SK-N-SH treated with all-trans-retinoic acid at 6 μM for 48 hours (cell line): ENCODE measurements at regions not wholly inside any gene's neighbourhood (a gene's known extent, or its start where the extent isn't known, plus 50 kb on each side); places are given as distances from the start of the nearest gene placed in this dataset.

Experiments used
- ATAC-seq: fragments of 200-7000 bp; cut with Tn5 transposase; 3 replicates; pipeline ENCODE4 v1.9.1; 2020; ENCODE audit warnings: mild to moderate bottlenecking, moderate library complexity
- ARNTL ChIP-seq: fragments of 450-650 bp; formaldehyde crosslinking; IDR thresholded peaks from 2 replicates; pipeline ENCODE4 v1.5.0; 2020; ENCODE audit warnings: low read depth, mild to moderate bottlenecking, moderate library complexity, borderline replicate concordance
- BACH2 ChIP-seq: fragments of 250-450 bp; sonication (Bioruptor Pico); IDR thresholded peaks from 2 replicates; pipeline ENCODE4 v1.9.0; 2021; ENCODE audit warnings: mild to moderate bottlenecking, borderline replicate concordance
- CSDC2 ChIP-seq: fragments of 250-450 bp; sonication (Bioruptor Pico); IDR thresholded peaks from 2 replicates; pipeline ENCODE4 v1.5.0; 2020; ENCODE audit warnings: mild to moderate bottlenecking, moderate library complexity
- ESRRG ChIP-seq: fragments of 250-450 bp; sonication (Bioruptor Pico); IDR thresholded peaks from 2 replicates; pipeline ENCODE4 v1.6.1; 2021; ENCODE audit warnings: mild to moderate bottlenecking
- ISL1 ChIP-seq: fragments of 250-450 bp; sonication (Bioruptor Pico); IDR thresholded peaks from 2 replicates; pipeline ENCODE4 v2.1.2; 2022; ENCODE audit warnings: mild to moderate bottlenecking, moderate library complexity
- PPARA ChIP-seq: fragments of 250-450 bp; sonication (Bioruptor Pico); IDR thresholded peaks from 2 replicates; pipeline ENCODE4 v1.5.0; 2020; ENCODE audit warnings: mild to moderate bottlenecking, borderline replicate concordance
- RARB ChIP-seq: fragments of 250-450 bp; sonication (Bioruptor Pico); IDR thresholded peaks from 2 replicates; pipeline ENCODE4 v1.8.0; 2021; ENCODE audit warnings: mild to moderate bottlenecking, moderate library complexity
- SNAI2 ChIP-seq: fragments of 250-450 bp; sonication (Bioruptor Pico); IDR thresholded peaks from 2 replicates; pipeline ENCODE4 v1.5.0; 2020; ENCODE audit warnings: mild to moderate bottlenecking, moderate library complexity
- TCF4 ChIP-seq: fragments of 250-450 bp; sonication (Bioruptor Pico); IDR thresholded peaks from 2 replicates; pipeline ENCODE4 v1.8.0; 2021; ENCODE audit warnings: mild to moderate bottlenecking, moderate library complexity, borderline replicate concordance
- TOX ChIP-seq: fragments of 250-450 bp; sonication (Bioruptor Pico); IDR thresholded peaks from 2 replicates; pipeline ENCODE4 v1.8.0; 2021; ENCODE audit warnings: mild to moderate bottlenecking, moderate library complexity, borderline replicate concordance
- ZC3H10 ChIP-seq: fragments of 250-450 bp; sonication (Bioruptor Pico); IDR thresholded peaks from 2 replicates; pipeline ENCODE4 v1.5.1; 2021; ENCODE audit warnings: mild to moderate bottlenecking, moderate library complexity
- ZFP3 ChIP-seq: fragments of 250-450 bp; sonication (Bioruptor Pico); IDR thresholded peaks from 2 replicates; pipeline ENCODE4 v1.5.0; 2020; ENCODE audit warnings: mild to moderate bottlenecking, moderate library complexity
- ZFP30 ChIP-seq: fragments of 450-650 bp; formaldehyde crosslinking; IDR thresholded peaks from 2 replicates; pipeline ENCODE4 v1.5.0; 2022; ENCODE audit warnings: mild to moderate bottlenecking, moderate library complexity
- ZNF565 ChIP-seq: fragments of 450-650 bp; formaldehyde crosslinking; conservative IDR thresholded peaks from 2 replicates; pipeline ENCODE4 v1.5.0; 2020; ENCODE audit warnings: low read depth, mild to moderate bottlenecking, moderate library complexity
- ZNF70 ChIP-seq: fragments of 450-650 bp; formaldehyde crosslinking; IDR thresholded peaks from 2 replicates; pipeline ENCODE4 v1.5.0; 2020; ENCODE audit warnings: mild to moderate bottlenecking, moderate library complexity
- TF ChIP-seq, protein P1 (sequence below): fragments of 250-450 bp; sonication (Bioruptor Pico); IDR thresholded peaks from 2 replicates; pipeline ENCODE4 v1.8.0; 2021; ENCODE audit warnings: low read depth, mild to moderate bottlenecking, moderate library complexity, borderline replicate concordance
- TF ChIP-seq, protein P2 (sequence below): fragments of 250-450 bp; sonication (Bioruptor Pico); IDR thresholded peaks from 2 replicates; pipeline ENCODE4 v1.5.1; 2020; ENCODE audit warnings: low read depth, mild to moderate bottlenecking, moderate library complexity
- TF ChIP-seq, protein P3 (sequence below): fragments of 250-450 bp; sonication (Bioruptor Pico); IDR thresholded peaks from 2 replicates; pipeline ENCODE4 v1.5.0; 2020; ENCODE audit warnings: mild to moderate bottlenecking, moderate library complexity
- TF ChIP-seq, protein P4 (sequence below): fragments of 250-450 bp; sonication (Bioruptor Pico); IDR thresholded peaks from 2 replicates; pipeline ENCODE4 v1.5.1; 2021; ENCODE audit warnings: mild to moderate bottlenecking, moderate library complexity
- TF ChIP-seq, protein P5 (sequence below): fragments of 250-450 bp; sonication (Bioruptor Pico); IDR thresholded peaks from 2 replicates; pipeline ENCODE4 v1.8.0; 2020; ENCODE audit warnings: mild to moderate bottlenecking, moderate library complexity, borderline replicate concordance

DNA sequence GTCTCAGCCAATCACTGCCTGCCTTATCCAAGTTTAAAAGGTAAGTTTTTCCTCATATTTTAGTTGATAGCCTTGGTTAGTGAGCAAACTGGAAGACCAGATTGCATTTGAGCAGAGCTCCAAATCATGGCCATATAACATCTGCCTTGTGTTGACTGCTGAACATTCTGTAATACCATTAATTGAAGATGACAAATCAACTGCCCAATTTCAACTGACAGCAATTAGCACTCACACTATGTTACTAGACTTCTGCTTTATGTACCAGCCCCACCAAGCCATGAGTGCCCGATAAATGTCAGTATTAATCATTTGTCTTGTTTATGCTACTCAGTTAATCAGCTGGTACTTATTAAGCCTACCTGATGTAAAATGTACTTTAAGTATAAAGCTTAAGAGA lies 83.1 kb downstream of the CGGBP1 start:
- TF ChIP-seq, protein P1, sequence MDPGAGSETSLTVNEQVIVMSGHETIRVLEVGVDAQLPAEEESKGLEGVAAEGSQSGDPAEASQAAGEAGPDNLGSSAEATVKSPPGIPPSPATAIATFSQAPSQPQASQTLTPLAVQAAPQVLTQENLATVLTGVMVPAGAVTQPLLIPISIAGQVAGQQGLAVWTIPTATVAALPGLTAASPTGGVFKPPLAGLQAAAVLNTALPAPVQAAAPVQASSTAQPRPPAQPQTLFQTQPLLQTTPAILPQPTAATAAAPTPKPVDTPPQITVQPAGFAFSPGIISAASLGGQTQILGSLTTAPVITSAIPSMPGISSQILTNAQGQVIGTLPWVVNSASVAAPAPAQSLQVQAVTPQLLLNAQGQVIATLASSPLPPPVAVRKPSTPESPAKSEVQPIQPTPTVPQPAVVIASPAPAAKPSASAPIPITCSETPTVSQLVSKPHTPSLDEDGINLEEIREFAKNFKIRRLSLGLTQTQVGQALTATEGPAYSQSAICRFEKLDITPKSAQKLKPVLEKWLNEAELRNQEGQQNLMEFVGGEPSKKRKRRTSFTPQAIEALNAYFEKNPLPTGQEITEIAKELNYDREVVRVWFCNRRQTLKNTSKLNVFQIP (CRISPR knock-in tag): no peak
- TF ChIP-seq ZFP30 (CRISPR knock-in tag): no peak
- TF ChIP-seq TCF4 (CRISPR knock-in tag): no peak
- TF ChIP-seq, protein P2, sequence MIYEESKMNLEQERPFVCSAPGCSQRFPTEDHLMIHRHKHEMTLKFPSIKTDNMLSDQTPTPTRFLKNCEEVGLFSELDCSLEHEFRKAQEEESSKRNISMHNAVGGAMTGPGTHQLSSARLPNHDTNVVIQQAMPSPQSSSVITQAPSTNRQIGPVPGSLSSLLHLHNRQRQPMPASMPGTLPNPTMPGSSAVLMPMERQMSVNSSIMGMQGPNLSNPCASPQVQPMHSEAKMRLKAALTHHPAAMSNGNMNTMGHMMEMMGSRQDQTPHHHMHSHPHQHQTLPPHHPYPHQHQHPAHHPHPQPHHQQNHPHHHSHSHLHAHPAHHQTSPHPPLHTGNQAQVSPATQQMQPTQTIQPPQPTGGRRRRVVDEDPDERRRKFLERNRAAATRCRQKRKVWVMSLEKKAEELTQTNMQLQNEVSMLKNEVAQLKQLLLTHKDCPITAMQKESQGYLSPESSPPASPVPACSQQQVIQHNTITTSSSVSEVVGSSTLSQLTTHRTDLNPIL: no peak
- no peak for TF ChIP-seq ARNTL (CRISPR knock-in tag)
- TF ChIP-seq, all 23 proteins: peak for 0
- no peak for ATAC-seq

DNA sequence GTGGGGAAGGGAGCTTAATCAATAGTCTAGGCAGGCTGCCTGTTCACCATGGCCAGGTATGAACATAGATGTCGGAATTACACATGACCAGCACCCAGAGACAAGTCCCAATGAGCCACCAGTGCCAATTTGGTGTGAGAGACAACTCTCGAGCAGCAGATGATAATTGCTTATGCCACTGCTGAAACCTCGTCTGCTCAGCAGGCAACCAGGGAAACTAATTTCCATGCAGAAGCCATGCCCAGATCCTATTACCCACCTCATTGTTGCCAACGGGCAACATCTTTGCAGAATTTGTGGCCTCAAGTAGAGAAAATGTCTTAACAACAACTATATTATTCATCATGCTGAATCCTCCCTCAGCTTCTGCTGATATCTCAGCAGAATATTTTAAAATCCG lies 84.9 kb downstream of the CGGBP1 start:
- TF ChIP-seq, protein P3, sequence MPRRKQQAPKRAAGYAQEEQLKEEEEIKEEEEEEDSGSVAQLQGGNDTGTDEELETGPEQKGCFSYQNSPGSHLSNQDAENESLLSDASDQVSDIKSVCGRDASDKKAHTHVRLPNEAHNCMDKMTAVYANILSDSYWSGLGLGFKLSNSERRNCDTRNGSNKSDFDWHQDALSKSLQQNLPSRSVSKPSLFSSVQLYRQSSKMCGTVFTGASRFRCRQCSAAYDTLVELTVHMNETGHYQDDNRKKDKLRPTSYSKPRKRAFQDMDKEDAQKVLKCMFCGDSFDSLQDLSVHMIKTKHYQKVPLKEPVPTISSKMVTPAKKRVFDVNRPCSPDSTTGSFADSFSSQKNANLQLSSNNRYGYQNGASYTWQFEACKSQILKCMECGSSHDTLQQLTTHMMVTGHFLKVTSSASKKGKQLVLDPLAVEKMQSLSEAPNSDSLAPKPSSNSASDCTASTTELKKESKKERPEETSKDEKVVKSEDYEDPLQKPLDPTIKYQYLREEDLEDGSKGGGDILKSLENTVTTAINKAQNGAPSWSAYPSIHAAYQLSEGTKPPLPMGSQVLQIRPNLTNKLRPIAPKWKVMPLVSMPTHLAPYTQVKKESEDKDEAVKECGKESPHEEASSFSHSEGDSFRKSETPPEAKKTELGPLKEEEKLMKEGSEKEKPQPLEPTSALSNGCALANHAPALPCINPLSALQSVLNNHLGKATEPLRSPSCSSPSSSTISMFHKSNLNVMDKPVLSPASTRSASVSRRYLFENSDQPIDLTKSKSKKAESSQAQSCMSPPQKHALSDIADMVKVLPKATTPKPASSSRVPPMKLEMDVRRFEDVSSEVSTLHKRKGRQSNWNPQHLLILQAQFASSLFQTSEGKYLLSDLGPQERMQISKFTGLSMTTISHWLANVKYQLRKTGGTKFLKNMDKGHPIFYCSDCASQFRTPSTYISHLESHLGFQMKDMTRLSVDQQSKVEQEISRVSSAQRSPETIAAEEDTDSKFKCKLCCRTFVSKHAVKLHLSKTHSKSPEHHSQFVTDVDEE (CRISPR knock-in tag): no peak
- no peak for TF ChIP-seq RARB (CRISPR knock-in tag)
- TF ChIP-seq SNAI2 (CRISPR knock-in tag): no peak
- TF ChIP-seq ZFP3 (CRISPR knock-in tag): no peak
- ATAC-seq: no peak

DNA sequence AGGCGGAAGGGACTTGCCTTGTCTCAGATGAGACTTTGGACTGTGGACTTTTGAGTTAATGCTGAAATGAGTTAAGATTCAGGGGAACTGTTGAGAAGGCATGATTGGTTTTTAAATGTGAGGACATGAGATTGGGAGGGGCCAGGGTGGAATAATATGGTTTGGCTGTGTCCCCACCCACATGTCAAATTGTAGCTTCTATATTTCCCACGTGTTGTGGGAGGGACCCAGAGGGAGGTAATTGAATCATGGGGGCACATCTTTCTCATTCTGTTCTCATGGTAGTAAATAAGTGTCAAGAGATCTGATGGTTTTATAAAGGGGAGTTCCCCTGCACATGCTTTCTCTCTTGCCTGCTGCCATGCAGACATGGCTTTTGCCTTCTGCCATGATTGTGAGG lies 89.2 kb downstream of the CGGBP1 start:
- TF ChIP-seq, protein P3 (CRISPR knock-in tag): no peak
- TF ChIP-seq RARB (CRISPR knock-in tag) (no peak), PPARA (CRISPR knock-in tag) (no peak), ZNF565 (CRISPR knock-in tag) (no peak), TCF4 (CRISPR knock-in tag) (no peak), ISL1 (CRISPR knock-in tag) (no peak), CSDC2 (CRISPR knock-in tag) (no peak), ZFP3 (CRISPR knock-in tag) (no peak), ESRRG (no peak), ZFP30 (CRISPR knock-in tag) (no peak), ZNF70 (CRISPR knock-in tag) (no peak), ARNTL (CRISPR knock-in tag) (no peak), BACH2 (CRISPR knock-in tag) (no peak), ZC3H10 (CRISPR knock-in tag) (no peak), SNAI2 (CRISPR knock-in tag) (no peak), TOX (CRISPR knock-in tag) (no peak)
- TF ChIP-seq, protein P4, sequence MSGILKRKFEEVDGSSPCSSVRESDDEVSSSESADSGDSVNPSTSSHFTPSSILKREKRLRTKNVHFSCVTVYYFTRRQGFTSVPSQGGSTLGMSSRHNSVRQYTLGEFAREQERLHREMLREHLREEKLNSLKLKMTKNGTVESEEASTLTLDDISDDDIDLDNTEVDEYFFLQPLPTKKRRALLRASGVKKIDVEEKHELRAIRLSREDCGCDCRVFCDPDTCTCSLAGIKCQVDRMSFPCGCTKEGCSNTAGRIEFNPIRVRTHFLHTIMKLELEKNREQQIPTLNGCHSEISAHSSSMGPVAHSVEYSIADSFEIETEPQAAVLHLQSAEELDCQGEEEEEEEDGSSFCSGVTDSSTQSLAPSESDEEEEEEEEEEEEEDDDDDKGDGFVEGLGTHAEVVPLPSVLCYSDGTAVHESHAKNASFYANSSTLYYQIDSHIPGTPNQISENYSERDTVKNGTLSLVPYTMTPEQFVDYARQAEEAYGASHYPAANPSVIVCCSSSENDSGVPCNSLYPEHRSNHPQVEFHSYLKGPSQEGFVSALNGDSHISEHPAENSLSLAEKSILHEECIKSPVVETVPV: no peak
- TF ChIP-seq, protein P5, sequence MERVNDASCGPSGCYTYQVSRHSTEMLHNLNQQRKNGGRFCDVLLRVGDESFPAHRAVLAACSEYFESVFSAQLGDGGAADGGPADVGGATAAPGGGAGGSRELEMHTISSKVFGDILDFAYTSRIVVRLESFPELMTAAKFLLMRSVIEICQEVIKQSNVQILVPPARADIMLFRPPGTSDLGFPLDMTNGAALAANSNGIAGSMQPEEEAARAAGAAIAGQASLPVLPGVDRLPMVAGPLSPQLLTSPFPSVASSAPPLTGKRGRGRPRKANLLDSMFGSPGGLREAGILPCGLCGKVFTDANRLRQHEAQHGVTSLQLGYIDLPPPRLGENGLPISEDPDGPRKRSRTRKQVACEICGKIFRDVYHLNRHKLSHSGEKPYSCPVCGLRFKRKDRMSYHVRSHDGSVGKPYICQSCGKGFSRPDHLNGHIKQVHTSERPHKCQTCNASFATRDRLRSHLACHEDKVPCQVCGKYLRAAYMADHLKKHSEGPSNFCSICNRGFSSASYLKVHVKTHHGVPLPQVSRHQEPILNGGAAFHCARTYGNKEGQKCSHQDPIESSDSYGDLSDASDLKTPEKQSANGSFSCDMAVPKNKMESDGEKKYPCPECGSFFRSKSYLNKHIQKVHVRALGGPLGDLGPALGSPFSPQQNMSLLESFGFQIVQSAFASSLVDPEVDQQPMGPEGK (CRISPR knock-in tag): no peak
- TF ChIP-seq, protein P1 (CRISPR knock-in tag): no peak
- TF ChIP-seq, protein P2: no peak
- ATAC-seq: no peak
